ENCODE measurements at regions not wholly inside any gene's neighbourhood (a gene's known extent, or its start where the extent isn't known, plus 50 kb on each side); places are given as distances from the start of the nearest gene placed in this dataset.

DNA sequence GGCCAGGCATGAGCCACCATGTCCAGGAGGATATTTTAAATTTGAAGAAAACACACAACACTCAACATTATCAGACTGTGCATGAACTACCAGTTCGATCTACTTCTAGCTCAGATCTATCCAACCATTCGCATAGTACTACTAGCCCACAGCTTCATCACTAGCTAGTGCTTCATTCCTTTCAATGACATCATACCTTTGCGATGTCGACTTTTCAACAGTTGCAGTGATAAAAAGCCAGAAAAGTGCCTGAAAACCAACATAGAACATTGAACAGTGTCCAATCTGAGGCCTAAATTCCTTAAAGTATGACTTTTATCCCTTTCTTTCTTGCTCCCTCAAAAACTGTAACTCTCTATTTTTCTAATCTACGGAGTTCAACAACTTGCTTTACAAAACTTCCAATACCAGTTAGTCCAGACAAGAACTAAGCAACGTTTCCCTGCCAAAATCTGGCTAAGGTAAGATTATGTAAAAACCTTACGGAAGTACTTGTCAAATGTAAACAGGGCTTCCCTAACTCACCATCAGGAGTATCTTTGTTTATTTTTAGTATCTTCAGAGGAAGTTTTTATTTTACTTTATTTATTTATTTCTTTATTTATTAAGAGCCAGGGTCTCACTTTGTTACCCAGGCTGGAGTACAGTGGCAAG is 434.0 kb upstream of the JARID2 start:
- H3K4me3 Mint-ChIP-seq (ENCODE audit: unreplicated experiment), result no peak overlapping the region
- H3K27ac Mint-ChIP-seq (ENCODE audit: unreplicated experiment), result no peak overlapping the region
- H3K36me3 Mint-ChIP-seq (ENCODE audit: low read depth, unreplicated experiment), result no peaks in the 10 kb centered on the region
- peak; percentile 89 for DNase-seq (ENCODE audit: low read depth)
- Histone ChIP-seq H3K27ac (ENCODE audit: low read depth, low read length) (peak overlapping the region; percentile 54), H3K9ac (ENCODE audit: low read length) (no peak overlapping the region), H2AFZ (ENCODE audit: low read depth, low read length) (peak overlapping the region; percentile 43), H4K20me1 (ENCODE audit: insufficient read depth, low read length) (no peaks in the 10 kb centered on the region), H3K4me1 (ENCODE audit: insufficient read depth, low read length) (no peaks in the 10 kb centered on the region), H3K4me2 (ENCODE audit: low read length) (peak overlapping the region; percentile 11), H3K27me3 (ENCODE audit: insufficient read depth, low read length) (no peaks in the 10 kb centered on the region), H3K36me3 (ENCODE audit: insufficient read depth, low read length) (no peaks in the 10 kb centered on the region), H3K4me3 (ENCODE audit: insufficient read depth, low read depth, low read length) (no peak overlapping the region), H3K79me2 (ENCODE audit: insufficient read depth, low read length) (no peaks in the 10 kb centered on the region), H3K9me3 (ENCODE audit: insufficient read depth, low read depth, low read length) (no peaks in the 10 kb centered on the region)
- H3K27me3 Mint-ChIP-seq (ENCODE audit: low read depth, unreplicated experiment), result peaks cover 3% of the 10 kb centered on the region
- H3K9me3 Mint-ChIP-seq (ENCODE audit: unreplicated experiment), result peaks cover 4% of the 10 kb centered on the region
- H3K4me1 Mint-ChIP-seq (ENCODE audit: low read depth, unreplicated experiment), result peaks cover 9% of the 10 kb centered on the region
- no peak for FAIRE-seq
- TF ChIP-seq CTCF (IDR thresholded peaks at IDR 0.05; ENCODE audit: insufficient read depth, low read depth, low read length), result no peak

DNA sequence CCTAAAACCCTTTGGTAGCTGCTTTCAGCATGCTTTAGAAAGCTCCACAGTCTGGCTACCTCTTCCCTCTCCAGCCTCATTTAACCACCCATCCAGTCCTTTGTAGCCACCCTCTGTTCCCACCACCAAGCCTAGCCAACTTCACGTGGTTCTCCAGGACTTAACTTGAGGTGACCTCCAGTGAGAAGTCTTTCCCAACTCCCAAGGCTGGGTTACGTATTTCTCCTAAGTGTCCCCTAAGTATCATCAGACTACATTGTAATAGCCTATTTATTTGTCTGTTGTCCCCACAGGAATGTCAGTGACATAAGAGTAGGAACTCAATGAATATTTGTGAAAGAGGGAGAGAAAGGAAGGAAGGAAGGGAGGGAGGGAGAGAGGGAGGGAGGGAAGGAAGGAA is 431.9 kb upstream of the JARID2 start:
- H3K36me3 Mint-ChIP-seq (ENCODE audit: low read depth, unreplicated experiment), result peaks cover 1% of the 10 kb centered on the region

More for the DNA sequence above, 431.9 kb upstream of the JARID2 start:
- peaks cover 5% of the 10 kb centered on the region for H3K9me3 Mint-ChIP-seq (ENCODE audit: unreplicated experiment)
- H3K79me2 ChIP-seq (ENCODE audit: insufficient read depth, low read length), result no peaks in the 10 kb centered on the region
- FAIRE-seq (no peak), DNase-seq (ENCODE audit: low read depth) (no peak)
- no peaks in the 10 kb centered on the region for H3K27me3 ChIP-seq (ENCODE audit: insufficient read depth, low read length)
- no peaks in the 10 kb centered on the region for H4K20me1 ChIP-seq (ENCODE audit: insufficient read depth, low read length)
- H3K27ac ChIP-seq (ENCODE audit: low read depth, low read length), result no peak overlapping the region
- H3K9ac ChIP-seq (ENCODE audit: low read length), result no peak overlapping the region
- no peak overlapping the region for H3K27ac Mint-ChIP-seq (ENCODE audit: unreplicated experiment)
- H3K36me3 ChIP-seq (ENCODE audit: insufficient read depth, low read length), result no peaks in the 10 kb centered on the region
- TF ChIP-seq CTCF (IDR thresholded peaks at IDR 0.05; ENCODE audit: insufficient read depth, low read depth, low read length) (no peak), EZH2 (IDR thresholded peaks at IDR 0.05; ENCODE audit: insufficient read depth, low read length) (no peak)
- H2AFZ ChIP-seq (ENCODE audit: low read depth, low read length), result no peak overlapping the region
- H3K4me2 ChIP-seq (ENCODE audit: low read length), result no peak overlapping the region
- H3K4me1 Mint-ChIP-seq (ENCODE audit: low read depth, unreplicated experiment), result peaks cover 9% of the 10 kb centered on the region
- no peaks in the 10 kb centered on the region for H3K9me3 ChIP-seq (ENCODE audit: insufficient read depth, low read depth, low read length)
- H3K4me3 Mint-ChIP-seq (ENCODE audit: unreplicated experiment), result no peak overlapping the region
- H3K27me3 Mint-ChIP-seq (ENCODE audit: low read depth, unreplicated experiment), result peaks cover 7% of the 10 kb centered on the region
- H3K4me3 ChIP-seq (ENCODE audit: insufficient read depth, low read depth, low read length), result no peak overlapping the region
- no peaks in the 10 kb centered on the region for H3K4me1 ChIP-seq (ENCODE audit: insufficient read depth, low read length)
